Mucosa of descending colon (tissue), 3 donors: ENCODE measurements at regions not wholly inside any gene's neighbourhood (a gene's known extent, or its start where the extent isn't known, plus 50 kb on each side); places are given as distances from the start of the nearest gene placed in this dataset.

Source experiments
- ATAC-seq: fragments of 200-7000 bp; cut with Tn5 transposase; one replicate; pipeline ENCODE4 v1.9.1; 2020; ENCODE audit warnings: mild to moderate bottlenecking, moderate library complexity
- DNase-seq, 3 donors: peaks; one replicate each; pipeline ENCODE4 v3.0.0-alpha.2; 2020
- H3K36me3 ChIP-seq: fragments of 200-600 bp; one replicate; pipeline ENCODE4 v1.8.0; 2021; ENCODE audit warnings: low read depth, mild to moderate bottlenecking
- H3K4me1 ChIP-seq: fragments of 200-600 bp; one replicate; pipeline ENCODE4 v1.8.0; 2021; ENCODE audit warnings: low read depth, mild to moderate bottlenecking
- H3K4me3 ChIP-seq: fragments of 200-600 bp; one replicate; pipeline ENCODE4 v1.8.0; 2021; ENCODE audit warnings: mild to moderate bottlenecking
- H3K9me3 ChIP-seq: fragments of 200-600 bp; one replicate; pipeline ENCODE4 v1.8.0; 2021; ENCODE audit warnings: mild to moderate bottlenecking
- CTCF ChIP-seq: fragments of 200-600 bp; IDR thresholded peaks from one replicate; pipeline ENCODE4 v1.8.0; 2022; ENCODE audit warnings: antibody characterized with exemption, mild to moderate bottlenecking
- intact Hi-C, 2 donors: fragments of 100-400 bp; cut with DNase I in 1 of 2; cut with micrococcal nuclease in 1 of 2; formaldehyde crosslinking; loops; one replicate each; pipeline versions ENCODE4 v1.11.0 to v1.11.1; 2022; cut with DNase I, micrococcal nuclease
- donor health status: DM: no; HTN: no; CAD: no; lungs with moderate emphysema.
- donor health status: DM: no; HTN: no; CAD: no.
- donor health status: DM: no; HTN: yes; CAD: no.

- intact Hi-C loops = no loop called here
- no peak for DNase-seq
These were observed 272.4 kb upstream of the ROPN1 start for GRCh38 chr3:124264346-124264745.

DNA sequence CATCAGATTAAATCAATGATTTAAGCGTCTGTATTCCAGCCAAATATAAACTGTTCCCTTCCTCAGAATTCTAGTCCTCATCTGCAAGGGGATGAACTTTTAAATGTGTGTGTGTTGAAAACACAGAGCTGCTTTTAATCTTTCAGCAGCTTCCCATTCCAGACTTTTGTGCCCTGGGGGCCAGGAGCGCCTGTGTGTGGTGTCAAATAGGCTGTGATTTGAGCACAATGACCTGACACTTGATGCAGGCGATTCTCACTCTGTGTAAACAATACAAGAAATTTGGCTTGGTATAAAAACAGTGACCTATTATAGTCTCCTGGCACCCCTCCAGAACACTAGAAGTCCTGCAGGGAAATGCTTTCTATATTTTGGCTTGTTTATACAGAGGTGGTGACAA is 274.6 kb upstream of the ROPN1 start:
- intact Hi-C loops = no loop called here
- no peak for TF ChIP-seq CTCF
- no peaks in the 10 kb centered on the region for H3K9me3 ChIP-seq
- DNase-seq (no peak), ATAC-seq (no peak)
- no peak overlapping the region for H3K4me3 ChIP-seq
- H3K4me1 ChIP-seq = no peaks in the 10 kb centered on the region
- H3K36me3 ChIP-seq = no peaks in the 10 kb centered on the region

More at GRCh38 chr3:124264346-124264745, 272.4 kb upstream of the ROPN1 start:
- no peak for TF ChIP-seq CTCF
- no peak overlapping the region for H3K4me3 ChIP-seq
- no peaks in the 10 kb centered on the region for H3K9me3 ChIP-seq
- no peaks in the 10 kb centered on the region for H3K4me1 ChIP-seq
- H3K36me3 ChIP-seq = no peaks in the 10 kb centered on the region
- no peak for ATAC-seq

DNA sequence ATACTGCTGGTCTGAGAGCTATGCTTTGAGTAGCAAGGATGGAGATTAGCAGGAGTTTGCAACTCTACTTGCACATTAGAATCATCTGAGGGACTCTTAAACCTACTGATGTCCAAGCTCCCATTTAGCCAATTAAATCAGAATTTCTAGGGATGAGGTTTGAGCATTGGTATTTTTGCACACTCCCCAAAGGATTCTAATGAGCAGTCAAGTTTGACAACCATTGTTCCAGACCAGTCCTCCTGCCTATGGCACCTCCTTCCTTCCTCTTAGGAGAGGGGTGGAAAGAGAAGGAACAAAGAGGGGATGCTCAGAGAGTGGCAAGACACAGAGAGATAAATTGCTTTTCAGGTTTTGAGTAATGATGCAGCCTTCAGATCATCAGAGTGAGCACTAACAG is 275.5 kb upstream of the ROPN1 start:
- DNase-seq = no peak
- Histone ChIP-seq H3K4me1 (no peaks in the 10 kb centered on the region), H3K4me3 (no peak overlapping the region), H3K9me3 (no peaks in the 10 kb centered on the region), H3K36me3 (no peaks in the 10 kb centered on the region)
- intact Hi-C loops = no loop called here
- ATAC-seq = no peak
- no peak for TF ChIP-seq CTCF

GRCh38 chr3:124268355-124268754 is 276.4 kb upstream of the ROPN1 start:
- no peak overlapping the region for H3K4me3 ChIP-seq
- no peaks in the 10 kb centered on the region for H3K36me3 ChIP-seq
- DNase-seq = no peak
- H3K9me3 ChIP-seq = no peaks in the 10 kb centered on the region
- intact Hi-C loops = no loop called here
- TF ChIP-seq CTCF = no peak
- no peaks in the 10 kb centered on the region for H3K4me1 ChIP-seq
- no peak for ATAC-seq

GRCh38 chr3:124269619-124270018 is 277.7 kb upstream of the ROPN1 start:
- no peak for DNase-seq
- Histone ChIP-seq H3K36me3 (no peaks in the 10 kb centered on the region), H3K4me3 (no peak overlapping the region), H3K9me3 (no peaks in the 10 kb centered on the region), H3K4me1 (no peaks in the 10 kb centered on the region)
- no peak for ATAC-seq
- TF ChIP-seq CTCF = no peak
- intact Hi-C loops = no loop called here

GRCh38 chr3:124272605-124273151 is 280.8 kb upstream of the ROPN1 start:
- DNase-seq = no peak
- H3K4me3 ChIP-seq = no peak overlapping the region
- H3K4me1 ChIP-seq = peaks cover 24% of the 10 kb centered on the region
- no peak for ATAC-seq
- intact Hi-C loops = no loop called here
- no peak for TF ChIP-seq CTCF
- H3K9me3 ChIP-seq = no peaks in the 10 kb centered on the region
- H3K36me3 ChIP-seq = no peaks in the 10 kb centered on the region
